ENCODE measurements at regions not wholly inside any gene's neighbourhood (a gene's known extent, or its start where the extent isn't known, plus 50 kb on each side); places are given as distances from the start of the nearest gene placed in this dataset.

- in situ Hi-C loops (cut with HindIII; ENCODE audit: low sequenced_read_pairs), result no loop called here
- no peak for DNase-seq (ENCODE audit: low read depth)
- H3K4me3 ChIP-seq (ENCODE audit: low read depth, low read length), result no peak overlapping the region
- TF ChIP-seq CTCF (IDR thresholded peaks at IDR 0.05; ENCODE audit: low read depth, low read length, missing control alignments), result no peak
Observed at GRCh38 chr15:91692596-91692995, 160.9 kb upstream of the SLCO3A1 start.

GRCh38 chr15:91694131-91694830 is 159.2 kb upstream of the SLCO3A1 start:
- peak; percentile 79 for DNase-seq (ENCODE audit: low read depth)
- in situ Hi-C loops (cut with HindIII; ENCODE audit: low sequenced_read_pairs), result no loop called here
- no peak overlapping the region for H3K4me3 ChIP-seq (ENCODE audit: low read depth, low read length)
- TF ChIP-seq CTCF (IDR thresholded peaks at IDR 0.05; ENCODE audit: low read depth, low read length, missing control alignments), result no peak

- H3K4me3 ChIP-seq (ENCODE audit: low read depth, low read length), result no peak overlapping the region
- no peak for TF ChIP-seq CTCF (IDR thresholded peaks at IDR 0.05; ENCODE audit: low read depth, low read length, missing control alignments)
- in situ Hi-C loops (cut with HindIII; ENCODE audit: low sequenced_read_pairs), result no loop called here
- peak; percentile 19 for DNase-seq (ENCODE audit: low read depth)
Observed at GRCh38 chr15:91694831-91695210, 158.7 kb upstream of the SLCO3A1 start.

- H3K4me3 ChIP-seq (ENCODE audit: low read depth, low read length), result no peak overlapping the region
- no peak for DNase-seq (ENCODE audit: low read depth)
- in situ Hi-C loops (cut with HindIII; ENCODE audit: low sequenced_read_pairs), result no loop called here
- TF ChIP-seq CTCF (IDR thresholded peaks at IDR 0.05; ENCODE audit: low read depth, low read length, missing control alignments), result no peak
Observed at GRCh38 chr15:91695799-91696198, 157.7 kb upstream of the SLCO3A1 start.

- TF ChIP-seq CTCF (IDR thresholded peaks at IDR 0.05; ENCODE audit: low read depth, low read length, missing control alignments), result no peak
- no peak overlapping the region for H3K4me3 ChIP-seq (ENCODE audit: low read depth, low read length)
- in situ Hi-C loops (cut with HindIII; ENCODE audit: low sequenced_read_pairs), result no loop called here
- DNase-seq (ENCODE audit: low read depth), result no peak
Observed at GRCh38 chr15:91696981-91697380, 156.5 kb upstream of the SLCO3A1 start.

- H3K4me3 ChIP-seq (ENCODE audit: low read depth, low read length), result no peak overlapping the region
- in situ Hi-C loops (cut with HindIII; ENCODE audit: low sequenced_read_pairs), result no loop called here
- DNase-seq (ENCODE audit: low read depth), result no peak
- TF ChIP-seq CTCF (IDR thresholded peaks at IDR 0.05; ENCODE audit: low read depth, low read length, missing control alignments), result no peak
Observed at GRCh38 chr15:91698241-91698640, 155.3 kb upstream of the SLCO3A1 start.
